Trophoblast cell (in vitro differentiated cells and primary cell): ENCODE measurements at regions not wholly inside any gene's neighbourhood (a gene's known extent, or its start where the extent isn't known, plus 50 kb on each side); places are given as distances from the start of the nearest gene placed in this dataset.

Experiments
- DNase-seq, 2 donors: peaks; one replicate each; pipeline ENCODE4 v3.0.0-alpha.2; 2016
- H2AFZ ChIP-seq: 2 replicates; pipeline ENCODE4 v1.6.1; 2013; ENCODE audit warnings: low read length, moderate library complexity, mild to moderate bottlenecking; ENCODE audit not compliant: insufficient read depth, poor library complexity
- H2AK5ac ChIP-seq: 2 replicates; pipeline ENCODE4 v1.6.1; 2013; ENCODE audit warnings: mild to moderate bottlenecking, low read length
- H2BK120ac ChIP-seq: 2 replicates; pipeline ENCODE4 v1.6.1; 2013; ENCODE audit warnings: low read length, mild to moderate bottlenecking, moderate library complexity; ENCODE audit not compliant: insufficient read depth, poor library complexity
- H2BK12ac ChIP-seq: 2 replicates; pipeline ENCODE4 v1.6.1; 2013; ENCODE audit warnings: mild to moderate bottlenecking, low read length, moderate library complexity
- H2BK5ac ChIP-seq: 2 replicates; pipeline ENCODE4 v1.6.1; 2013; ENCODE audit warnings: low read length, low read depth, moderate library complexity, mild to moderate bottlenecking; ENCODE audit not compliant: poor library complexity
- H3K14ac ChIP-seq: 2 replicates; pipeline ENCODE4 v1.6.1; 2013; ENCODE audit warnings: mild to moderate bottlenecking, low read length
- H3K18ac ChIP-seq: 2 replicates; pipeline ENCODE4 v1.6.1; 2013; ENCODE audit warnings: mild to moderate bottlenecking, low read length
- H3K23ac ChIP-seq: 2 replicates; pipeline ENCODE4 v1.6.1; 2013; ENCODE audit warnings: low read length
- H3K27ac ChIP-seq: 2 replicates; pipeline ENCODE4 v1.5.1; 2013; ENCODE audit warnings: low read depth, mild to moderate bottlenecking, inconsistent platforms, low read length, moderate library complexity
- H3K27me3 ChIP-seq: 2 replicates; pipeline ENCODE4 v1.6.1; 2013; ENCODE audit warnings: inconsistent platforms, mild to moderate bottlenecking, low read length, moderate library complexity; ENCODE audit not compliant: insufficient read depth
- H3K36me3 ChIP-seq, 2 experiments: 1 replicate in 1 of 2; 2 replicates in 1 of 2; pipeline ENCODE4 v1.6.1; 2013; ENCODE audit warnings: low read length in 2 of 2, mild to moderate bottlenecking in 2 of 2, moderate library complexity in 1 of 2; ENCODE audit not compliant: insufficient read depth in 2 of 2, control insufficient read depth in 1 of 2
- H3K4ac ChIP-seq: 2 replicates; pipeline ENCODE4 v1.6.1; 2013; ENCODE audit warnings: low read depth, mild to moderate bottlenecking, low read length, moderate library complexity
- H3K4me1 ChIP-seq, 2 experiments: 1 replicate in 1 of 2; 2 replicates in 1 of 2; pipeline ENCODE4 v1.6.1; 2013; ENCODE audit warnings: low read length in 2 of 2, mild to moderate bottlenecking in 2 of 2, moderate library complexity in 1 of 2; ENCODE audit not compliant: insufficient read depth in 2 of 2, control insufficient read depth in 1 of 2
- H3K4me2 ChIP-seq: 2 replicates; pipeline ENCODE4 v1.6.1; 2013; ENCODE audit warnings: inconsistent platforms, mild to moderate bottlenecking, low read length, moderate library complexity
- H3K4me3 ChIP-seq: 2 replicates; pipeline ENCODE4 v1.5.1; 2013; ENCODE audit warnings: mild to moderate bottlenecking, low read depth, low read length, inconsistent platforms
- H3K79me1 ChIP-seq: one replicate; pipeline ENCODE4 v1.6.1; 2013; ENCODE audit warnings: low read length
- H3K79me2 ChIP-seq: 2 replicates; pipeline ENCODE4 v1.6.1; 2013; ENCODE audit warnings: low read length, mild to moderate bottlenecking; ENCODE audit not compliant: control insufficient read depth, insufficient read depth, poor library complexity
- H3K9ac ChIP-seq: 2 replicates; pipeline ENCODE4 v1.6.1; 2013; ENCODE audit warnings: mild to moderate bottlenecking, low read length
- H3K9me3 ChIP-seq: 2 replicates; pipeline ENCODE4 v1.6.1; 2013; ENCODE audit warnings: low read depth, mild to moderate bottlenecking, control low read depth, inconsistent platforms, low read length; ENCODE audit not compliant: insufficient read depth
- H4K12ac ChIP-seq: 2 replicates; pipeline ENCODE4 v1.6.1; 2013; ENCODE audit warnings: low read depth, mild to moderate bottlenecking, low read length, moderate library complexity
- H4K8ac ChIP-seq: 2 replicates; pipeline ENCODE4 v1.6.1; 2013; ENCODE audit warnings: low read depth, mild to moderate bottlenecking, low read length, moderate library complexity
- H4K91ac ChIP-seq: one replicate; pipeline ENCODE4 v1.6.1; 2013; ENCODE audit warnings: low read depth, mild to moderate bottlenecking, low read length, moderate library complexity
- WGBS: extraction: QIAGEN DNeasy Blood & Tissue Kit; methylation state at CpG from one replicate; pipeline ENCODE4 v1.1.7; 2013; ENCODE audit warnings: missing lambda C conversion rate; ENCODE audit not compliant: insufficient read length, insufficient coverage; ENCODE audit errors: extremely low coverage; 5-methylcytosine and 5-hydroxymethylcytosine counted together

- no peak overlapping the region for H3K4ac ChIP-seq
- no peak overlapping the region for H3K27ac ChIP-seq
- no peak for DNase-seq
- H2BK12ac ChIP-seq: no peak overlapping the region
- H4K91ac ChIP-seq: no peak overlapping the region
- H3K4me2 ChIP-seq: no peak overlapping the region
- H3K9me3 ChIP-seq: no peaks in the 10 kb centered on the region
- no peak overlapping the region for H3K14ac ChIP-seq
- H2AFZ ChIP-seq: no peak overlapping the region
- H3K36me3 ChIP-seq: no peaks in the 10 kb centered on the region
- H2BK5ac ChIP-seq: no peak overlapping the region
- H2AK5ac ChIP-seq: no peak overlapping the region
- H3K4me3 ChIP-seq: no peak overlapping the region
- no CpG with 5 or more reads among the region's 9 CpGs for WGBS
- peaks cover 0 to 1% of the 10 kb centered on the region in 2 experiments for H3K4me1 ChIP-seq
- H4K8ac ChIP-seq: no peak overlapping the region
- H3K18ac ChIP-seq: no peak overlapping the region
- no peak overlapping the region for H2BK120ac ChIP-seq
- no peaks in the 10 kb centered on the region for H3K79me1 ChIP-seq
- H3K9ac ChIP-seq: no peak overlapping the region
- no peak overlapping the region for H3K23ac ChIP-seq
- H3K79me2 ChIP-seq: no peaks in the 10 kb centered on the region
- H3K27me3 ChIP-seq: no peaks in the 10 kb centered on the region
- no peak overlapping the region for H4K12ac ChIP-seq
Observed at GRCh38 chr1:226489718-226490425, 58.7 kb upstream of the STUM start.

GRCh38 chr1:226490426-226490809 is 58.1 kb upstream of the STUM start:
- no peaks in the 10 kb centered on the region for H3K27me3 ChIP-seq
- H3K79me2 ChIP-seq: no peaks in the 10 kb centered on the region
- H2BK5ac ChIP-seq: no peak overlapping the region
- no peak overlapping the region for H4K91ac ChIP-seq
- no CpG with 5 or more reads among the region's 2 CpGs for WGBS
- H2BK120ac ChIP-seq: no peak overlapping the region
- H3K14ac ChIP-seq: no peak overlapping the region
- no peaks in the 10 kb centered on the region for H3K9me3 ChIP-seq
- H3K27ac ChIP-seq: no peak overlapping the region
- H2AFZ ChIP-seq: no peak overlapping the region
- no peak overlapping the region for H2AK5ac ChIP-seq
- H3K9ac ChIP-seq: no peak overlapping the region
- no peak overlapping the region for H4K8ac ChIP-seq
- H3K4me1 ChIP-seq: peaks cover 0 to 1% of the 10 kb centered on the region in 2 experiments
- H3K36me3 ChIP-seq: no peaks in the 10 kb centered on the region
- H2BK12ac ChIP-seq: no peak overlapping the region
- no peak overlapping the region for H3K4ac ChIP-seq
- no peaks in the 10 kb centered on the region for H3K79me1 ChIP-seq
- H3K4me3 ChIP-seq: no peak overlapping the region
- no peak overlapping the region for H3K23ac ChIP-seq
- DNase-seq: no peak
- H3K18ac ChIP-seq: no peak overlapping the region
- H3K4me2 ChIP-seq: no peak overlapping the region
- no peak overlapping the region for H4K12ac ChIP-seq

GRCh38 chr1:226491093-226491850 is 57.3 kb upstream of the STUM start:
- no peak overlapping the region for H2BK12ac ChIP-seq
- H3K36me3 ChIP-seq: no peaks in the 10 kb centered on the region
- no peak overlapping the region for H3K4ac ChIP-seq
- no peak overlapping the region for H4K12ac ChIP-seq
- no CpG with 5 or more reads among the region's 4 CpGs for WGBS
- no peaks in the 10 kb centered on the region for H3K9me3 ChIP-seq
- no peak overlapping the region for H3K27ac ChIP-seq
- H3K4me2 ChIP-seq: no peak overlapping the region
- H3K4me3 ChIP-seq: no peak overlapping the region
- no peaks in the 10 kb centered on the region for H3K79me1 ChIP-seq
- no peak overlapping the region for H4K91ac ChIP-seq
- no peak overlapping the region for H3K14ac ChIP-seq
- no peak overlapping the region for H4K8ac ChIP-seq
- H3K23ac ChIP-seq: no peak overlapping the region
- no peaks in the 10 kb centered on the region for H3K79me2 ChIP-seq
- DNase-seq: no peak
- H3K4me1 ChIP-seq: peaks cover 0 to 4% of the 10 kb centered on the region in 2 experiments
- no peak overlapping the region for H2AK5ac ChIP-seq
- H2AFZ ChIP-seq: no peak overlapping the region
- no peak overlapping the region for H3K9ac ChIP-seq
- H3K27me3 ChIP-seq: no peaks in the 10 kb centered on the region
- no peak overlapping the region for H2BK5ac ChIP-seq
- no peak overlapping the region for H2BK120ac ChIP-seq
- H3K18ac ChIP-seq: no peak overlapping the region

GRCh38 chr1:226492426-226493137 is 56.0 kb upstream of the STUM start:
- Histone ChIP-seq H3K23ac (no peak overlapping the region), H4K91ac (no peak overlapping the region), H4K12ac (no peak overlapping the region), H2BK5ac (no peak overlapping the region), H3K27ac (no peak overlapping the region), H2BK12ac (no peak overlapping the region), H3K9ac (no peak overlapping the region), H3K14ac (no peak overlapping the region), H3K4me1 (peaks cover 0 to 4% of the 10 kb centered on the region in 2 experiments), H4K8ac (no peak overlapping the region), H3K4me2 (no peak overlapping the region), H3K27me3 (no peaks in the 10 kb centered on the region), H3K4ac (no peak overlapping the region), H2AFZ (no peak overlapping the region), H3K79me2 (no peaks in the 10 kb centered on the region), H2BK120ac (no peak overlapping the region), H2AK5ac (no peak overlapping the region), H3K9me3 (peaks cover 1% of the 10 kb centered on the region), H3K4me3 (no peak overlapping the region), H3K18ac (no peak overlapping the region), H3K79me1 (no peaks in the 10 kb centered on the region), H3K36me3 (no peaks in the 10 kb centered on the region)
- DNase-seq: no peak
- no CpG with 5 or more reads among the region's 7 CpGs for WGBS
